ENCODE measurements at regions not wholly inside any gene's neighbourhood (a gene's known extent, or its start where the extent isn't known, plus 50 kb on each side); places are given as distances from the start of the nearest gene placed in this dataset.

DNA sequence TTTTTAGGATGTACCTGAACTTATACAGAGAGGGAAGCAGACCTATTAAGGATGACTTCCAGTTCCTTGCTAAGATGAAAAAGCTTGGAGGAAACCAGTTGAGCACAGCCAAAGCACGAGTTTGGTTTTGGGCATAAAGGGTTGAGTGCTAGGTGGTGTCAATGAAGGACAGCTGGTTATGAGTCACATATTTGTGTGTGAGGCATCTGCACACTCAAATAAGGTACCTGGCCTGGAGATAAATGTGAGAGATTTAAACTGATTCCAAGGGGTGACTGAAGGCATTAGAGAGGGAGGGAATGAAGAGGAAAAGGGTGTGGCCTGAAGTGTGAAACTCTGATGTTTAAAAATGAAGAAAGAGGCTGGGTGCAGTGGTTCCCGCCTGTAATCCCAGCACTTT is 486.7 kb downstream of the DIPK2A start:
- no peak overlapping the region for H3K27ac ChIP-seq (ENCODE audit: control insufficient read depth, insufficient read depth, low read length)
- no peaks in the 10 kb centered on the region for H3K27me3 ChIP-seq (ENCODE audit: control insufficient read depth, extremely low read depth, insufficient read depth, low read length)
- no peak overlapping the region for H3K4me3 ChIP-seq (ENCODE audit: control insufficient read depth in 2 of 3, extremely low read depth in 1 of 3, insufficient read depth in 2 of 3, low read depth in 1 of 3, low read length in 3 of 3)
- H4K20me1 ChIP-seq (ENCODE audit: control insufficient read depth, extremely low read depth, insufficient read depth, low read length): no peaks in the 10 kb centered on the region
- no peak overlapping the region for H3K9ac ChIP-seq (ENCODE audit: control insufficient read depth, extremely low read depth, insufficient read depth, low read length)
- FAIRE-seq (no peak), DNase-seq (ENCODE audit: low read depth, low spot score) (no peak)
- H3K9me3 ChIP-seq (ENCODE audit: control insufficient read depth, low read depth, low read length): no peaks in the 10 kb centered on the region
- H3K4me2 ChIP-seq (ENCODE audit: control insufficient read depth, extremely low read depth, insufficient read depth, low read depth, low read length): no peak overlapping the region
- H2AFZ ChIP-seq (ENCODE audit: control insufficient read depth, low read length): no peak overlapping the region
- H3K4me1 ChIP-seq (ENCODE audit: control insufficient read depth, extremely low read depth, insufficient read depth, low read length): no peaks in the 10 kb centered on the region
- TF ChIP-seq, protein P1, sequence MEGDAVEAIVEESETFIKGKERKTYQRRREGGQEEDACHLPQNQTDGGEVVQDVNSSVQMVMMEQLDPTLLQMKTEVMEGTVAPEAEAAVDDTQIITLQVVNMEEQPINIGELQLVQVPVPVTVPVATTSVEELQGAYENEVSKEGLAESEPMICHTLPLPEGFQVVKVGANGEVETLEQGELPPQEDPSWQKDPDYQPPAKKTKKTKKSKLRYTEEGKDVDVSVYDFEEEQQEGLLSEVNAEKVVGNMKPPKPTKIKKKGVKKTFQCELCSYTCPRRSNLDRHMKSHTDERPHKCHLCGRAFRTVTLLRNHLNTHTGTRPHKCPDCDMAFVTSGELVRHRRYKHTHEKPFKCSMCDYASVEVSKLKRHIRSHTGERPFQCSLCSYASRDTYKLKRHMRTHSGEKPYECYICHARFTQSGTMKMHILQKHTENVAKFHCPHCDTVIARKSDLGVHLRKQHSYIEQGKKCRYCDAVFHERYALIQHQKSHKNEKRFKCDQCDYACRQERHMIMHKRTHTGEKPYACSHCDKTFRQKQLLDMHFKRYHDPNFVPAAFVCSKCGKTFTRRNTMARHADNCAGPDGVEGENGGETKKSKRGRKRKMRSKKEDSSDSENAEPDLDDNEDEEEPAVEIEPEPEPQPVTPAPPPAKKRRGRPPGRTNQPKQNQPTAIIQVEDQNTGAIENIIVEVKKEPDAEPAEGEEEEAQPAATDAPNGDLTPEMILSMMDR (optimal IDR thresholded peaks at IDR 0.05 in 1 of 3, IDR thresholded peaks at IDR 0.05 in 1 of 3, conservative IDR thresholded peaks at IDR 0.05 in 1 of 3; ENCODE audit: extremely low read depth in 1 of 3, insufficient read depth in 2 of 3, low read length in 3 of 3): no peak
- no peak for TF ChIP-seq EZH2 (IDR thresholded peaks at IDR 0.05; ENCODE audit: low read length)
- H3K9me1 ChIP-seq (ENCODE audit: control insufficient read depth, extremely low read depth, insufficient read depth, low read length): no peaks in the 10 kb centered on the region
- H3K79me2 ChIP-seq (ENCODE audit: control insufficient read depth, insufficient read depth, low read length): no peaks in the 10 kb centered on the region
- dilution Hi-C loops (cut with MboI; ENCODE audit: extremely low pct_ligation_motif_present, low sequenced_read_pairs): no loop called here
- no peaks in the 10 kb centered on the region for H3K36me3 ChIP-seq (ENCODE audit: control insufficient read depth in 2 of 2, extremely low read depth in 1 of 2, insufficient read depth in 2 of 2, low read length in 2 of 2)

DNA sequence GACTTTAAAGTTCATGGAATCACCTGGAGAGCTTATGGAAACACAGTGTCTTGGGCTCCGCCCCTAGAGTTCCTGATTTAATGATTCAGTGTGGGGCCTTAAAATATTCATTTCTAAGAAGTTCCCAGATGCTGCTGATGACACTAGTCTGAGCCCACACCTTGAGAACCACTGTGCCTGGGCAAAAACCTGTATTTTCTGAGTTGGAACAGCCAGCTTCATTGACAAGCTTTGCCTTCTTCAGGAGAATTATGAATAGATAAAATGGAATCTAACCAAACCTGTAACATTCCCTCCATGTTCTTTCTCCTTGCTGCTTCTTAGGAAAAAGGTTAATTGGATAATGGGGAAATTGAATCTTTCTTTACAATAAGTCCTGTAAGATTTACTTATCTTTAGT is 490.7 kb downstream of the DIPK2A start:
- Histone ChIP-seq H3K79me2 (ENCODE audit: control insufficient read depth, insufficient read depth, low read length) (no peaks in the 10 kb centered on the region), H3K27ac (ENCODE audit: control insufficient read depth, insufficient read depth, low read length) (no peak overlapping the region), H4K20me1 (ENCODE audit: control insufficient read depth, extremely low read depth, insufficient read depth, low read length) (no peaks in the 10 kb centered on the region)

More for the DNA sequence above, 490.7 kb downstream of the DIPK2A start:
- Histone ChIP-seq H3K4me1 (ENCODE audit: control insufficient read depth, extremely low read depth, insufficient read depth, low read length) (no peaks in the 10 kb centered on the region), H3K4me3 (ENCODE audit: control insufficient read depth in 2 of 3, extremely low read depth in 1 of 3, insufficient read depth in 2 of 3, low read depth in 1 of 3, low read length in 3 of 3) (no peak overlapping the region), H3K9me3 (ENCODE audit: control insufficient read depth, low read depth, low read length) (no peaks in the 10 kb centered on the region), H3K36me3 (ENCODE audit: control insufficient read depth in 2 of 2, extremely low read depth in 1 of 2, insufficient read depth in 2 of 2, low read length in 2 of 2) (no peaks in the 10 kb centered on the region), H3K9ac (ENCODE audit: control insufficient read depth, extremely low read depth, insufficient read depth, low read length) (no peak overlapping the region), H3K4me2 (ENCODE audit: control insufficient read depth, extremely low read depth, insufficient read depth, low read depth, low read length) (no peak overlapping the region), H3K9me1 (ENCODE audit: control insufficient read depth, extremely low read depth, insufficient read depth, low read length) (no peaks in the 10 kb centered on the region), H3K27me3 (ENCODE audit: control insufficient read depth, extremely low read depth, insufficient read depth, low read length) (no peaks in the 10 kb centered on the region), H2AFZ (ENCODE audit: control insufficient read depth, low read length) (peak overlapping the region; percentile 47)
- dilution Hi-C loops (cut with MboI; ENCODE audit: extremely low pct_ligation_motif_present, low sequenced_read_pairs): no loop called here
- no peak for FAIRE-seq
- no peak for TF ChIP-seq EZH2 (IDR thresholded peaks at IDR 0.05; ENCODE audit: low read length)
- TF ChIP-seq, protein P1 (optimal IDR thresholded peaks at IDR 0.05 in 1 of 3, IDR thresholded peaks at IDR 0.05 in 1 of 3, conservative IDR thresholded peaks at IDR 0.05 in 1 of 3; ENCODE audit: extremely low read depth in 1 of 3, insufficient read depth in 2 of 3, low read length in 3 of 3): no peak
- DNase-seq (ENCODE audit: low read depth, low spot score): no peak
